ENCODE measurements at regions not wholly inside any gene's neighbourhood (a gene's known extent, or its start where the extent isn't known, plus 50 kb on each side); places are given as distances from the start of the nearest gene placed in this dataset.
"Not testable (repeated sequence)": the region's sequence is repeated elsewhere in the genome, so short reads cannot be mapped to it uniquely, and the experiment has no call there.

GRCh38 chr1:87433101-87433500 is 104.4 kb downstream of the LMO4 start:
- TF ChIP-seq, protein P1, sequence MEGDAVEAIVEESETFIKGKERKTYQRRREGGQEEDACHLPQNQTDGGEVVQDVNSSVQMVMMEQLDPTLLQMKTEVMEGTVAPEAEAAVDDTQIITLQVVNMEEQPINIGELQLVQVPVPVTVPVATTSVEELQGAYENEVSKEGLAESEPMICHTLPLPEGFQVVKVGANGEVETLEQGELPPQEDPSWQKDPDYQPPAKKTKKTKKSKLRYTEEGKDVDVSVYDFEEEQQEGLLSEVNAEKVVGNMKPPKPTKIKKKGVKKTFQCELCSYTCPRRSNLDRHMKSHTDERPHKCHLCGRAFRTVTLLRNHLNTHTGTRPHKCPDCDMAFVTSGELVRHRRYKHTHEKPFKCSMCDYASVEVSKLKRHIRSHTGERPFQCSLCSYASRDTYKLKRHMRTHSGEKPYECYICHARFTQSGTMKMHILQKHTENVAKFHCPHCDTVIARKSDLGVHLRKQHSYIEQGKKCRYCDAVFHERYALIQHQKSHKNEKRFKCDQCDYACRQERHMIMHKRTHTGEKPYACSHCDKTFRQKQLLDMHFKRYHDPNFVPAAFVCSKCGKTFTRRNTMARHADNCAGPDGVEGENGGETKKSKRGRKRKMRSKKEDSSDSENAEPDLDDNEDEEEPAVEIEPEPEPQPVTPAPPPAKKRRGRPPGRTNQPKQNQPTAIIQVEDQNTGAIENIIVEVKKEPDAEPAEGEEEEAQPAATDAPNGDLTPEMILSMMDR (conservative IDR thresholded peaks at IDR 0.05; ENCODE audit: low read depth, low read length): not testable (repeated sequence)
- not testable (repeated sequence) for TF ChIP-seq EZH2phosphoT487 (IDR thresholded peaks at IDR 0.05; ENCODE audit: borderline replicate concordance, low read length); EZH2 (IDR thresholded peaks at IDR 0.05; ENCODE audit: low read length, unreplicated experiment)

Measured in PC-3 (cell line).